ENCODE measurements at regions not wholly inside any gene's neighbourhood (a gene's known extent, or its start where the extent isn't known, plus 50 kb on each side); places are given as distances from the start of the nearest gene placed in this dataset.

- TF ChIP-seq CTCF (IDR thresholded peaks at IDR 0.05; ENCODE audit: low read depth, low read length, poor library complexity, severe bottlenecking), result no peak
- TF ChIP-seq EZH2phosphoT487 (IDR thresholded peaks at IDR 0.05; ENCODE audit: borderline replicate concordance, low read length), result no peak
Observed at GRCh38 chr22:47289336-47289985, 527.0 kb downstream of the TBC1D22A start.
